Left renal pelvis (tissue), 4 donors: ENCODE measurements at regions not wholly inside any gene's neighbourhood (a gene's known extent, or its start where the extent isn't known, plus 50 kb on each side); places are given as distances from the start of the nearest gene placed in this dataset.
A peak's percentile ranks its signal among the peaks of the same experiment; 100 is the strongest.

Source experiments
- DNase-seq, 4 donors: peaks; one replicate each; pipeline ENCODE4 v3.0.0-alpha.2; 2013; ENCODE audit warnings: low read depth in 4 of 4, low spot score in 3 of 4

DNA sequence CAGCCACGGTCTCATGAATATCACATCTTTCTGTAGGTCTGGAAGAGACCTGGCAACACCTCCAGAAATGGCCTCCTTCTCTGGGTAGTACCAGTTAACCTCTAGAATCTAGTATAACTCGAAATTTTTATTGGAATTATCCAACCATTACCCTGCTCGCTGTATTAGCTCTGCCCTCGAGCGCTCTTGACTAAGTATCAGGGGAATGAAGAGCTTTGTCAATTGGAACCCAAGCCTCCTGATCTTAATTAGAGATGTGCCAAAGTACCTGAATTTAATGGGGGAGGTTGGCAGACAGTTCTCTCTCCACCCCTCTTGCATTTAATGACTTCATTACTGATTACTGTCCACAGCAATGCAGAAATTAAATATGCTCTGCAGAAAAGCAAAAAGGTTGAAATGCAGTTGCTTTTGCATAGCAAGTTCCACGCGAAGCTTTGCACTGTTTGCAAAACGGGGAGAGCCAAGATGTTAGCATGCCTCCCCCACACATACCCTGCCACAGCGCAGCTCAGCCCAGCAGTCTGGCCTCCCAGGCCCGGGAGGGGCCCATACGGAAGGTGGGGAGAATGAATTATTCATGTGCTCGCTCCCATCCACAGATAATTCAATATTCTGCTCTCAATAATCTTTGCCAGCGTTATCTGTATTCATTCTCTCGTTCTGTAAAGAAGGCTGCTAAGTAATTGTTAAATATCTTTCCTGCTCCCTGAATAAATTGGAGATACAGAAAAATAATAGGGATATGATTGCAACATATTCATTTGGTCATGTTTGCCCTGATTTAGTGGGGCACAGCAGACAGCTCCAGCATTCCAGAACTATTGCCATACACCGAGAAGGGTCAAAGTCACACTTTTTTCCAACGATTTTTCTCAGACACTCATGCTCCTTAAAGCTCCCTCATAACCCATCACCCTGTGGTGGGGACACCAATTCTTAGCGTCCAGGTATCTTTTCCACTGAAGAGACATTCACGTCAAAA is 305.8 kb downstream of the CDH26 start:
- no peak for DNase-seq

DNA sequence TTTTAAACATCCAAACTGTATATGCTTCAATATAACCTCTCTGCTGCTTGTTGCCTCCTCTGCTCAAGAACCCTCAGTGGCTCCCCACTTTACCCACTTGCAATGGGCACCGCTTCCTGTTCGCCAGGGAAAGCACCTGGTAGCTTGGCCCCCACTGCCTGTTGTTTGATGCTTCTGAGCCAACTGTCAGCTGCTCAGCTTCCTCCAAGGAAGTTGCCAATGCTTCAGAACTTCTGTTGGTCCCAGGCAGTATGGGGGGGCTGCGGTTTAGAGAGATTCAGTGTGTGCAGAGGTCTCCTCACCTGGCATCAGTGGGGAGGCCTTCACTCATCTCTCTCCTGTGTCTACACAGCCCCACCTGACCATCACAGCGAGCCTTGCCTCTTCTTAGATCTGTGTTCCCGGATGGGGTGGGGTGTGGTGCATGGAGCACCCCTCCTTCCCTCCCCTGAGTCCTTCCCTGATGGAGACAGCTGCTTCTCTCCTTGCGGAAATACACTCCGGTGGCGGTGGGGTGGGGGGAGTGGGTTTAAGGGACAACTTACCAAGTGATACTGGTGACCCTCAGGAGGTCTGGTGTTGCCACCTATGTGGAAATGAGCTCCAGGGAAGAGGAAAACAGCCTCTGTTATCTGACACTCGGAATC is 308.1 kb downstream of the CDH26 start:
- DNase-seq = no peak

GRCh38 chr20:60268491-60268890 is 310.3 kb downstream of the CDH26 start:
- no peak for DNase-seq

DNA sequence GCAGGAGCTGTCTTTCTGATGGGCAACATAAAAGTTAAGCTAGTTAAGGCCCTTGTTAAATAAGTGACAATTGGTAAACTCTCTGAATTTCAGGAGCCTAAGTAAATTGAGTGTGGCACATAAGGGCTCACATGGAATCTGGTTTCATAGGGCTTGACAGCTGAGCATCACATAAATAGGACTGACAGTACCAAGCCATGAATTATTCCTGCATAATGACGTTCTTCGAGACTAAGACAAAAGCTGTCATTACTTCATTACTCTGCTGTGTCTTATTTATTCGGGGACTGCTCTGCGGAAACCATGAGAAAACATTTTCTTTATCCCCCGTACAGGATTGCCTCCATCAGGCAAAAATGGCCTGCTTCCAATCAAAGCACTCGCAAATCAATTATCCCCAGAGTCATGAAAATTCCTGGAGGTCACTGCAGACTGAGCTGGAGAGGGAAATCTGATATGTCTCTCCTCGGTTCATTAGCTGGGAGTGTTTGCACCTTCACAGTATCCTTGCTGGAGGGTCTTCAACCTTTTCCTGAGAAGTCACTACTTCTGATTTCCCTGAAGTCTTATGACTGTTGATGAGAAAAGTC is 311.4 kb downstream of the CDH26 start:
- peak in 1 of 4 donors; percentile 7 for DNase-seq

GRCh38 chr20:60270341-60270740 is 312.1 kb downstream of the CDH26 start:
- no peak for DNase-seq

- DNase-seq = no peak
These were observed 313.4 kb downstream of the CDH26 start for GRCh38 chr20:60271597-60271996.

DNA sequence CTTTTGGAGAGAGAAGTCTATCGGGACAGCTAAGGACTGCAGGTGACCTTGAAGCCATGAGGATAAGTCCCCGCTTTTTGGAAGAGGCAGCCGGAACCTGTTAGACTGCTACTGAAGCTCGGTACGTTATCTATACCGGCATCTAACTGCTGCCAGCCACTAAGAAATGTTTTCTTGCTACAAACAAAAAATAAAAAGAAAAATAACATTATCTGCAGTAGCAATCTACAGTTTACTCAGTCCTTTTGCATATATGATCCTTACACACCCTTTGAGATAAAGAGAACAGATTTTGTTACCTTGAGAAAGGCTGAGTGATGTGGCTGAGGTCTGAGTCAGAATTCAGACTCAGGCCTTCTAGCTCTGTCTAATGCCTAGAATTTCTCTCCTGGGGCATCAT is 314.6 kb downstream of the CDH26 start:
- DNase-seq = no peak

GRCh38 chr20:60274717-60275116 is 316.5 kb downstream of the CDH26 start:
- no peak for DNase-seq

- DNase-seq = no peak
These were observed 323.1 kb downstream of the CDH26 start for GRCh38 chr20:60281295-60281694.

- DNase-seq = no peak
These were observed 325.1 kb downstream of the CDH26 start for GRCh38 chr20:60283281-60283680.

DNA sequence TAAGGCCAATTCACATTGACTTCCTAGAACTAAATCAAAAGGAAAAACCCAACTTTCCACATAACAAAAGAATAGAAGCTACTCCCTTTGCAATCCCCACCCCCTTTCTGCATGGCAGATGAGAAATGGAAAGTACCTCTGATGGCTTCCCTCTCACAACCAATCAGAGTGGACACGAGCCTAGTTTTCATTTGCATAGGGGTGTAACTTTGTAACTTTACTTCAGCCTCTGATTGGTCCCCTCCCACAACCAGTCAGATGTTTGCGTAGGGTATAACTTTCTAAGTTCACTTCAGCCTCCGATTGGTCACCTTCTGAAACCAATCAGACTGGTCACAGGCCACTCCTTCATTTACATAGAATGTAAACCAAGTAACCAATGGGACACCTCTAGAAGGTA is 328.5 kb downstream of the CDH26 start:
- DNase-seq = no peak

DNA sequence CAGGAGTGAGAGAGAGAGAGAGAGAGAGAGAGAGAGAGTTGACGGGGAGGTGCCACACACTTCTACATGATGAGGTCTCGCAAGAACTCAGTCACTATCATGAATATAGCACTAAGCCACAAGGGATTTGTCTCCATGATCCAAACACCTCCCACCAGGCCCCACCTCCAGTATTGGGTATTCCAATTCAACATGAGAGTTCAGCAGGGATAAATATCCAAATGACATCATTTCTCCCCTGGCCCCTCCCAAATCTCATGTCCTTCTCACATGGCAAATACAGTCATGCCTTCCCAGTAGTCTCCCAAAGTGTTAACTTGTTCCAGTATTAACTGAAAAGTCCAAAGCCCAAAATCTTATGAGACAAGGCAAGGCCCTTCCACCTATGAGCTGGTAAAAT is 330.7 kb downstream of the CDH26 start:
- DNase-seq = no peak

GRCh38 chr20:60292001-60292520 is 333.8 kb downstream of the CDH26 start:
- DNase-seq = no peak

- no peak for DNase-seq
These were observed 336.4 kb downstream of the CDH26 start for GRCh38 chr20:60294632-60295031.

DNA sequence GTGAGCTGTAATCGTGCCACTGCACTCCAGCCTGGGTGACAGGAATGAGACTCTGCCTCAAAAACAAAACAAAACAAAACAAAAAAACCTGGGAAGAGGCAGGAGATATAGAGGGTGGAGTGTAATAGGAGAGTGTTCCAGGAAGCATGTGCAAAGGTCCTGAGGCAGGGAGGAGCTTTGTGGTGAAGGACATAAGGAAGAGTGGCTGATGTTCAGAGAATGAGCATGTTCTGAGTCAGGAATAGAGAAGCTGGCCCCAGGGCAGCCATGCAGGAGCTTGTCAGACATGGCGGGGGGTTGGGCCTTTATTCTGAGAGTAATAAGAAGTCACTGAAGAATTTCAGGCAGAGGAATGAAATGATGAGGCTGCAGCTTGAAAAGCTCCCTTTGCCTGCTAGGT is 337.0 kb downstream of the CDH26 start:
- no peak for DNase-seq

DNA sequence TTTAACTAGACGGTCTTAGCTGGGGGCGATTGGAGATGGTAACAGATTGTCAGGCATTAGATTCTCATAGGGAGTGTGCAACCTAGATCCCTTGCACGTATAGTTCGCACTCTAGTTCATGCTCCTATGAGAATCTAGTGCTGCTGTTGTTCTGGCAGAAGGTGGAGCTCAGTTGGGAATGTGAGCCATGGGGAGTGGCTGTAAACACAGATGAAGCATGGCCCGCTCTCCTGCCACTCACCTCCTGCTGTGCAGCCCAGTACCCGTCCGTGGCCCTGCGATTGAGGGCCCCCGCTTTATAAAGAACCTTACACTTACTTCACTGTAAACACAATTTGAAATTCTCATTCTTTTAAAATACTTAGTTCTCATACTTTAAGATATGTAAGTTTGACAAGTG is 339.4 kb downstream of the CDH26 start:
- no peak for DNase-seq

- DNase-seq = no peak
These were observed 340.4 kb downstream of the CDH26 start for GRCh38 chr20:60298647-60299046.

DNA sequence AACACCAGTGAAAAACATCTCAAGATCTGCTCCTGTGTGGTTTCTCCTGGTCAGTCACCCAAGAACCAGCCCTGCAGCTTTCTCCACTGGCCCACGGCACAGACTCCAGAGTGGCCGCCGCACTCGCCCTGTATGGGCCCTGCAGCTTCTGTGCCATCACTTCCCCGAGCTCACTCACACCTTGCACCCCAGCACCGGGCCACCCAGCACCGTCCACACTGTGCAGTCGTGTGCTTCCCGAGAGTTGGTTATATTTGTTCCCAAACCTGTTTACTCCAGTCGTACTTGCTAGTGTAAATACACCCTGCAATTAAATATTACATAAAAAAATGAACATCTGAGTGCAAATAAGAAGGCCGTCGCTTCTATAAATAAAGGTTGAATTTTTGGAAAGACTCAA is 341.7 kb downstream of the CDH26 start:
- DNase-seq = no peak

DNA sequence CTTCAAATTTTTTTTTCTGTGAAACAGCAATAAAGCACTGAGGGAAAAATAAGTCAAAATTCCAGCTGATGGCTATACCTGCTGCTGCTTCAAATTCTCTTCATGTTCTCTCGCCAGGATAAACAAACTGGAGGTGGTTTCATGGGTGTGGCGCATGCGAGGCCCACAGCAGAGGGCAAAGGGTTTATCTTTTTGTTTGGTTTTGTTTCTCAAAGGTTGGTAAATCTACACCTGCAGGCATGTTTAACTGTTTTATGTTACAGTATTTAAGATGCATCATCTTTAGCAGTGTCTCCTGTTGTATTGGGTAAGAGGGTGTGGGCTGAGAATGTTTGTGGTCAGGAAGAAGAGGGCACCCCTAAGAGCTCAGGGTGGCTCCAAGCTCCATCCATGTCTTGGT is 342.2 kb downstream of the CDH26 start:
- no peak for DNase-seq

DNA sequence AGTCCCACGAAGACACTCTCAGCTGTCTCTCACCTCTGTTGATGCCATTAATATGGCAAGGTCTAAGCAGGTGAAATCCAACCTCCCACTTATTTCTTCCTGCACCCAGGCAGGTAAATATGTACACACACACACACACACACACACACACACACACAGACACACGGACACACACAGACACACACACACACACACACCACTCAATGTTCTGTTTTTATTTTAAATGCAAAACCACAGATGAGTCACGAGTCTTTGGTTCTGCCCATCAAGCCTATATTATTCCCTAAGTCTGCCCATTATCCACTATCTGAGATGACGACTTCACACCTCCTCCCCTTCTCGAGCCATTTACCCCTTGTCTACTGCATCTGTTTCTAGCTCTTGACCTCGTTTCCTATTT is 344.7 kb downstream of the CDH26 start:
- no peak for DNase-seq

- no peak for DNase-seq
These were observed 345.9 kb downstream of the CDH26 start for GRCh38 chr20:60304026-60304590.
